PC-9 (cell line): ENCODE measurements at regions not wholly inside any gene's neighbourhood (a gene's known extent, or its start where the extent isn't known, plus 50 kb on each side); places are given as distances from the start of the nearest gene placed in this dataset.

ENCODE experiments used
- BruUV-seq: library from RNA; stranded (reverse); fragments of 400-500 nt; replicated peaks from 2 replicates; lab custom pipeline; 2021; lab: Mats Ljungman, UMichigan
- CTCF ChIA-PET: fragments of 300-600 bp; sonication (Branson Sonifier 250); formaldehyde crosslinking; loops from one replicate; lab custom pipeline; 2022; ENCODE audit warnings: antibody characterized with exemption; lab: Charles Lee
- POLR2A ChIA-PET: fragments of 300-600 bp; sonication (Branson Sonifier 250); formaldehyde crosslinking; loops from one replicate; lab custom pipeline; 2022; ENCODE audit warnings: antibody characterized with exemption; ENCODE audit not compliant: unreplicated experiment; lab: Charles Lee
- DNase-seq, 2 experiments: peaks; one replicate each; pipeline versions ENCODE4 v3.0.0 to v3.0.0-alpha.2; 2015 to 2022; ENCODE audit warnings: mixed read lengths in 1 of 2
- H2AFZ ChIP-seq: fragments of 200-600 bp; sonication (generic); 2 replicates; pipeline ENCODE4 v1.8.1; 2017; ENCODE audit warnings: antibody characterized with exemption
- H3F3A ChIP-seq: fragments of 200-600 bp; sonication (generic); 2 replicates; pipeline ENCODE4 v1.8.1; 2017; ENCODE audit warnings: antibody characterized with exemption, mild to moderate bottlenecking, low read depth; ENCODE audit not compliant: insufficient read depth
- H3K27ac ChIP-seq: fragments of 200-600 bp; sonication (generic); 2 replicates; pipeline ENCODE4 v1.6.1; 2016; ENCODE audit warnings: mixed run types
- H3K27me3 ChIP-seq: fragments of 200-600 bp; sonication (generic); 2 replicates; pipeline ENCODE4 v1.6.1; 2016; ENCODE audit warnings: low read depth, mixed run types; ENCODE audit not compliant: insufficient read depth
- H3K36me3 ChIP-seq: fragments of 200-600 bp; sonication (generic); 2 replicates; pipeline ENCODE4 v1.6.1; 2016; ENCODE audit warnings: low read depth, mixed run types
- H3K4me1 ChIP-seq: fragments of 200-600 bp; sonication (generic); replicated peaks from 2 replicates; pipeline ENCODE4 v1.6.1; 2016; ENCODE audit warnings: mixed run types; ENCODE audit not compliant: insufficient read depth
- H3K4me2 ChIP-seq: fragments of 200-600 bp; sonication (generic); 2 replicates; pipeline ENCODE4 v1.6.1; 2017; ENCODE audit warnings: mixed run types
- H3K4me3 ChIP-seq: fragments of 200-600 bp; sonication (generic); 2 replicates; pipeline ENCODE4 v1.6.1; 2016; ENCODE audit warnings: mixed run types
- H3K79me2 ChIP-seq: fragments of 200-600 bp; sonication (generic); 2 replicates; pipeline ENCODE4 v1.6.1; 2017; ENCODE audit warnings: low read depth, mixed run types
- H3K9me2 ChIP-seq: fragments of 200-600 bp; sonication (generic); 2 replicates; pipeline ENCODE4 v1.8.1; 2017; ENCODE audit warnings: mild to moderate bottlenecking; ENCODE audit not compliant: insufficient read depth
- H3K9me3 ChIP-seq: fragments of 200-600 bp; sonication (generic); 2 replicates; pipeline ENCODE4 v1.8.1; 2016; ENCODE audit warnings: low read depth; ENCODE audit not compliant: insufficient read depth
- H4K20me1 ChIP-seq: fragments of 200-600 bp; sonication (generic); 2 replicates; pipeline ENCODE4 v1.8.1; 2017; ENCODE audit not compliant: insufficient read depth
- EZH2 ChIP-seq: fragments of 200-600 bp; sonication (generic); IDR thresholded peaks from 2 replicates; pipeline ENCODE4 v1.8.0; 2017; ENCODE audit warnings: antibody characterized with exemption, low read depth
- intact Hi-C: fragments of 100-400 bp; cut with micrococcal nuclease; formaldehyde crosslinking; loops from one replicate; pipeline ENCODE4 v1.10.0; 2022; ENCODE audit not compliant: unreplicated experiment
- TF ChIP-seq, protein P1 (sequence below): fragments of 200-600 bp; sonication (generic); conservative IDR thresholded peaks from 2 replicates; pipeline ENCODE4 v1.6.1; 2017; ENCODE audit warnings: mixed run types, antibody characterized with exemption, mild to moderate bottlenecking, moderate library complexity

DNA sequence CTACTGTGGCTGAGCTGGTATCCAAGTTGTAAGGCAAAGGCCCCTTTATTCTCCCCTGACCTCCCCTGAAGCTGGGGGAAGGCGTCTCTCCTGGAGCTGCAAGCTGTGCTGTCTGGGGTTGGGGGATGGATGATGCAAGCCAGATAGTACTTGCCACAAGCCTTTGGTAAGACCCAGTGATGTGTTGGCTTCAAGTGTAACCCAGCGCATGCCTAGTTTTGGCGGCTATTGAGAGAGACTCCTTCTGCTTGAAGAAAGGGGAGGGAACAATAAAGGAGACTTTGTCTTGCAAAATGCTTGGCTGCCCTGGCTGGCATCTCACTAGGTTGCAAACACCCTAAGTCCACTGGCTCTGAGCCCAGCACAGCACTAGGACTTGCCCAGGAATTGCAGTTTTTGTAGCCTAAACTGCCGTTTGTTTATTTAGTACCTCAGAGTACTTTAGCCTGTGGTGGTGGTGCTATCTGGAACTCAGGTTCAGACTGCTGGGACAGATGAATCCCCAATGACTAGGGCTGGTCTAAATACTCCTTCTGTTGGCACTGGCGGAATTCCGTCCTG lies 108.2 kb downstream of the TNFSF13B start:
- ChIA-PET CTCF (no interaction called here), POLR2A (no interaction called here)
- no peaks in the 10 kb centered on the region for H4K20me1 ChIP-seq
- H3K9me3 ChIP-seq, result no peaks in the 10 kb centered on the region
- H2AFZ ChIP-seq, result no peak overlapping the region
- no peak overlapping the region for H3K4me3 ChIP-seq
- no peaks in the 10 kb centered on the region for H3K36me3 ChIP-seq
- H3K27me3 ChIP-seq, result peaks cover 2% of the 10 kb centered on the region
- no TSS peak for BruUV-seq
- intact Hi-C loops, result no loop called here
- no peak overlapping the region for H3K27ac ChIP-seq
- no peak for DNase-seq
- H3K4me2 ChIP-seq, result no peak overlapping the region
- no peaks in the 10 kb centered on the region for H3K79me2 ChIP-seq
- H3F3A ChIP-seq, result no peaks in the 10 kb centered on the region
- H3K9me2 ChIP-seq, result no peaks in the 10 kb centered on the region; the same call in 1 of the 2 replicates
- no peaks in the 10 kb centered on the region for H3K4me1 ChIP-seq
- TF ChIP-seq, protein P1, sequence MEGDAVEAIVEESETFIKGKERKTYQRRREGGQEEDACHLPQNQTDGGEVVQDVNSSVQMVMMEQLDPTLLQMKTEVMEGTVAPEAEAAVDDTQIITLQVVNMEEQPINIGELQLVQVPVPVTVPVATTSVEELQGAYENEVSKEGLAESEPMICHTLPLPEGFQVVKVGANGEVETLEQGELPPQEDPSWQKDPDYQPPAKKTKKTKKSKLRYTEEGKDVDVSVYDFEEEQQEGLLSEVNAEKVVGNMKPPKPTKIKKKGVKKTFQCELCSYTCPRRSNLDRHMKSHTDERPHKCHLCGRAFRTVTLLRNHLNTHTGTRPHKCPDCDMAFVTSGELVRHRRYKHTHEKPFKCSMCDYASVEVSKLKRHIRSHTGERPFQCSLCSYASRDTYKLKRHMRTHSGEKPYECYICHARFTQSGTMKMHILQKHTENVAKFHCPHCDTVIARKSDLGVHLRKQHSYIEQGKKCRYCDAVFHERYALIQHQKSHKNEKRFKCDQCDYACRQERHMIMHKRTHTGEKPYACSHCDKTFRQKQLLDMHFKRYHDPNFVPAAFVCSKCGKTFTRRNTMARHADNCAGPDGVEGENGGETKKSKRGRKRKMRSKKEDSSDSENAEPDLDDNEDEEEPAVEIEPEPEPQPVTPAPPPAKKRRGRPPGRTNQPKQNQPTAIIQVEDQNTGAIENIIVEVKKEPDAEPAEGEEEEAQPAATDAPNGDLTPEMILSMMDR, result no peak
- no peak for TF ChIP-seq EZH2

DNA sequence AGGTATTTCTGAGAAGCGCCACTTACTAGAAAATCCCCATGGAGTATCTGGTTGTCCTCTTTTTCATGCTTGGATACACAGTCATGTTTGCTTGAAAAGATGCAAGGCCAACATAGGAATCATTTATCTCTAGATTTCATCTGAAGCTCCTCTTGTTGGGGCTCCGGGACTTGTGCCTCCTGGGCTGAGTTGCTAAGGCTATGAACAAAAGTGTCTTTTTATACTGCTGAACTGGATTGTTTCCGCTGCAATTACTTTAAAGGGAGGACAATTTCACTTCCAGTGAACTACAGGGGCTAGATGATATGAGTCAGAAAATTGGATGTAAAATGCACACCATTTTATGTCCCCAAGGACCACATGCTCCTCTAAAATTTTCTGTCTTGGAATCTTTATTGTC lies 114.1 kb downstream of the TNFSF13B start:
- no peak for DNase-seq
- Histone ChIP-seq H3K4me1 (no peaks in the 10 kb centered on the region), H3K9me3 (no peaks in the 10 kb centered on the region), H3F3A (no peaks in the 10 kb centered on the region), H3K36me3 (no peaks in the 10 kb centered on the region), H3K27ac (no peak overlapping the region), H3K4me3 (no peak overlapping the region), H3K9me2 (no peaks in the 10 kb centered on the region), H2AFZ (no peak overlapping the region), H4K20me1 (no peaks in the 10 kb centered on the region), H3K79me2 (no peaks in the 10 kb centered on the region), H3K4me2 (no peak overlapping the region), H3K27me3 (peaks cover 44% of the 10 kb centered on the region)
- intact Hi-C loops, result no loop called here
- CTCF ChIA-PET, result no interaction called here
- no TSS peak for BruUV-seq
- TF ChIP-seq, protein P1, result no peak
- TF ChIP-seq EZH2, result no peak
- POLR2A ChIA-PET, result no interaction called here

DNA sequence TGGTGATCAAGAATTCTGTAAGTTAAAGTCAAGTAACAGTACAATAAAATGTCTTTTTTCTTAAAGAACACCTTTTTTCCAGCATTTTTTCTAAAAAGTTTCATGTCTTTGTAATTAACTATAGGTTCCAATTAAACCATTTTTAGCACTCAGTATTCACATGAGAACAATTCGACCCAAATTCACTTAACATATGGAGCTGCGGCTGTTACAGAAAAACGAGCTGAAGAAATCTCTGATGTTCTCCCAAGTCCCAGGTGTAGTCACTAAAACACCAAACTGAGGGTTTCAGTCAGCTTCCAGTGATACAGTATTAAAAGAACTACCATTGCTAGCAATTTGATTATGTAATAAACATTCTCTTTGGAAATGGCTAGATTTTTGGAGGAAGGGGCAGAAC lies 117.6 kb downstream of the TNFSF13B start:
- CTCF ChIA-PET, result no interaction called here
- TF ChIP-seq EZH2, result no peak
- TF ChIP-seq, protein P1, result no peak
- no peak overlapping the region for H3K4me2 ChIP-seq
- peaks cover 46% of the 10 kb centered on the region for H3K27me3 ChIP-seq
- H3K4me1 ChIP-seq, result no peaks in the 10 kb centered on the region
- no peak for DNase-seq
- H3K79me2 ChIP-seq, result no peaks in the 10 kb centered on the region
- no peaks in the 10 kb centered on the region for H3K36me3 ChIP-seq
- no peaks in the 10 kb centered on the region for H4K20me1 ChIP-seq
- H3K4me3 ChIP-seq, result no peak overlapping the region
- no peak overlapping the region for H3K27ac ChIP-seq
- intact Hi-C loops, result no loop called here
- no peaks in the 10 kb centered on the region for H3K9me3 ChIP-seq
- H3K9me2 ChIP-seq, result no peaks in the 10 kb centered on the region
- H2AFZ ChIP-seq, result no peak overlapping the region
- no peaks in the 10 kb centered on the region for H3F3A ChIP-seq
- no TSS peak for BruUV-seq
- POLR2A ChIA-PET, result no interaction called here
